ENCODE measurements at regions not wholly inside any gene's neighbourhood (a gene's known extent, or its start where the extent isn't known, plus 50 kb on each side); places are given as distances from the start of the nearest gene placed in this dataset.
"Not testable (repeated sequence)": the region's sequence is repeated elsewhere in the genome, so short reads cannot be mapped to it uniquely, and the experiment has no call there.

DNA sequence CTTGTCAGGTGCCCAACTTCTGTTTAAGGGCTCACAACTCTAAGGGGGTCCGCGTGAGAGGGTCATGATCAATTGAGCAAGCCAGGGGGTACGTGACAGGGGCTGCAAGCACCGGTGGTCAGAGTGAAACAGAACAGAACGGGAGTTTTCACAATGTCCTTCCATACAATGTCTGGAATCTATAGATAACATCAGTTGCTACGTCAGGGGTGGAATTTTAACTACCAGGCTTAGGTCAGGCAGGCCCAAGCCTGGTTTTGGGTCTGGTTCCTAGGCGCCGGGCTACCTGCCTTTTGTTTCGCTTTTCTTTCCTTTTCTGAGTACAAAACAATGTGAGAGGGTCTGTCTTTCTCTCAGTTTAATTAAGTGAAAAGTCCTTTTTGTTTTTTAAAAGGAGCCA lies 666.5 kb upstream of the MBL2 start:
- TF ChIP-seq, protein P1, sequence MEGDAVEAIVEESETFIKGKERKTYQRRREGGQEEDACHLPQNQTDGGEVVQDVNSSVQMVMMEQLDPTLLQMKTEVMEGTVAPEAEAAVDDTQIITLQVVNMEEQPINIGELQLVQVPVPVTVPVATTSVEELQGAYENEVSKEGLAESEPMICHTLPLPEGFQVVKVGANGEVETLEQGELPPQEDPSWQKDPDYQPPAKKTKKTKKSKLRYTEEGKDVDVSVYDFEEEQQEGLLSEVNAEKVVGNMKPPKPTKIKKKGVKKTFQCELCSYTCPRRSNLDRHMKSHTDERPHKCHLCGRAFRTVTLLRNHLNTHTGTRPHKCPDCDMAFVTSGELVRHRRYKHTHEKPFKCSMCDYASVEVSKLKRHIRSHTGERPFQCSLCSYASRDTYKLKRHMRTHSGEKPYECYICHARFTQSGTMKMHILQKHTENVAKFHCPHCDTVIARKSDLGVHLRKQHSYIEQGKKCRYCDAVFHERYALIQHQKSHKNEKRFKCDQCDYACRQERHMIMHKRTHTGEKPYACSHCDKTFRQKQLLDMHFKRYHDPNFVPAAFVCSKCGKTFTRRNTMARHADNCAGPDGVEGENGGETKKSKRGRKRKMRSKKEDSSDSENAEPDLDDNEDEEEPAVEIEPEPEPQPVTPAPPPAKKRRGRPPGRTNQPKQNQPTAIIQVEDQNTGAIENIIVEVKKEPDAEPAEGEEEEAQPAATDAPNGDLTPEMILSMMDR (conservative IDR thresholded peaks at IDR 0.05), result not testable (repeated sequence)
- TF ChIP-seq EZH2 (IDR thresholded peaks at IDR 0.05; ENCODE audit: low read depth), result not testable (repeated sequence)
